OCI-LY7 (cell line): ENCODE measurements at regions not wholly inside any gene's neighbourhood (a gene's known extent, or its start where the extent isn't known, plus 50 kb on each side); places are given as distances from the start of the nearest gene placed in this dataset.

Experiments
- BruUV-seq: library from RNA; stranded (reverse); fragments of 400-500 nt; replicated peaks from 2 replicates; lab custom pipeline; 2021; lab: Mats Ljungman, UMichigan
- CTCF ChIA-PET: fragments of 300-600 bp; sonication (Branson Sonifier 250); formaldehyde crosslinking; loops from one replicate; lab custom pipeline; 2022; ENCODE audit warnings: antibody characterized with exemption; ENCODE audit not compliant: unreplicated experiment; lab: Charles Lee
- POLR2A ChIA-PET: fragments of 300-600 bp; sonication (Branson Sonifier 250); formaldehyde crosslinking; loops from one replicate; lab custom pipeline; 2022; ENCODE audit warnings: antibody characterized with exemption; lab: Charles Lee
- DNase-seq: peaks from one replicate; pipeline ENCODE4 v3.0.0-alpha.2; 2015; ENCODE audit warnings: low spot score
- H2AFZ ChIP-seq: fragments of 200-600 bp; sonication (generic), shearing (Covaris generic); 2 replicates; pipeline ENCODE4 v1.6.1; 2014; ENCODE audit warnings: mild to moderate bottlenecking, antibody characterized with exemption, low read length, moderate library complexity
- H3K27ac ChIP-seq: fragments of 200-600 bp; sonication (generic); 2 replicates; pipeline ENCODE4 v1.5.1; 2014; ENCODE audit warnings: mixed run types, low read depth, mild to moderate bottlenecking, moderate library complexity, low read length, inconsistent platforms; ENCODE audit not compliant: poor library complexity, severe bottlenecking
- H3K36me3 ChIP-seq: fragments of 200-600 bp; sonication (generic); 2 replicates; pipeline ENCODE4 v1.6.1; 2014; ENCODE audit warnings: mild to moderate bottlenecking, antibody characterized with exemption, low read length, moderate library complexity, mixed read lengths; ENCODE audit not compliant: insufficient read depth
- H3K4me1 ChIP-seq: fragments of 200-600 bp; sonication (generic); 2 replicates; pipeline ENCODE4 v1.5.1; 2014; ENCODE audit warnings: mild to moderate bottlenecking, low read length; ENCODE audit not compliant: insufficient read depth, poor library complexity, severe bottlenecking
- H3K4me2 ChIP-seq: fragments of 200-600 bp; sonication (generic); 2 replicates; pipeline ENCODE4 v1.6.1; 2014; ENCODE audit warnings: mild to moderate bottlenecking, low read length
- H3K4me3 ChIP-seq: fragments of 200-600 bp; sonication (generic); 2 replicates; pipeline ENCODE4 v1.5.1; 2014; ENCODE audit warnings: mild to moderate bottlenecking, low read depth, low read length; ENCODE audit not compliant: poor library complexity, severe bottlenecking
- H3K79me2 ChIP-seq: fragments of 200-600 bp; sonication (generic); 2 replicates; pipeline ENCODE4 v1.6.1; 2016; ENCODE audit warnings: low read depth, mild to moderate bottlenecking, low read length, moderate library complexity, mixed read lengths; ENCODE audit not compliant: insufficient read depth
- H3K9me2 ChIP-seq: fragments of 200-600 bp; sonication (generic); 2 replicates; pipeline ENCODE4 v1.6.1; 2016; ENCODE audit warnings: mild to moderate bottlenecking, low read length, mixed read lengths; ENCODE audit not compliant: insufficient read depth
- H3K9me3 ChIP-seq: fragments of 200-600 bp; sonication (generic); 2 replicates; pipeline ENCODE4 v1.6.1; 2014; ENCODE audit warnings: mild to moderate bottlenecking, mixed run types, low read length, mixed read lengths
- H4K20me1 ChIP-seq: fragments of 200-600 bp; sonication (generic); 2 replicates; pipeline ENCODE4 v1.6.1; 2014; ENCODE audit warnings: mild to moderate bottlenecking, antibody characterized with exemption, low read length, moderate library complexity, mixed read lengths; ENCODE audit not compliant: insufficient read depth
- CTCF ChIP-seq: fragments of 200-600 bp; sonication (generic); conservative IDR thresholded peaks from 2 replicates; pipeline ENCODE4 v1.5.1; 2014; ENCODE audit warnings: mild to moderate bottlenecking, antibody characterized with exemption, low read length, moderate library complexity, mixed read lengths
- EZH2phosphoT487 ChIP-seq: fragments of 200-600 bp; sonication (generic); IDR thresholded peaks from 2 replicates; pipeline ENCODE4 v1.6.1; 2018; ENCODE audit warnings: low read depth, borderline replicate concordance, mild to moderate bottlenecking, mixed run types, antibody characterized with exemption, low read length, moderate library complexity, mixed read lengths
- intact Hi-C: fragments of 100-400 bp; cut with micrococcal nuclease; formaldehyde crosslinking; loops from one replicate; pipeline ENCODE4 v1.10.0; 2022; ENCODE audit not compliant: unreplicated experiment

DNA sequence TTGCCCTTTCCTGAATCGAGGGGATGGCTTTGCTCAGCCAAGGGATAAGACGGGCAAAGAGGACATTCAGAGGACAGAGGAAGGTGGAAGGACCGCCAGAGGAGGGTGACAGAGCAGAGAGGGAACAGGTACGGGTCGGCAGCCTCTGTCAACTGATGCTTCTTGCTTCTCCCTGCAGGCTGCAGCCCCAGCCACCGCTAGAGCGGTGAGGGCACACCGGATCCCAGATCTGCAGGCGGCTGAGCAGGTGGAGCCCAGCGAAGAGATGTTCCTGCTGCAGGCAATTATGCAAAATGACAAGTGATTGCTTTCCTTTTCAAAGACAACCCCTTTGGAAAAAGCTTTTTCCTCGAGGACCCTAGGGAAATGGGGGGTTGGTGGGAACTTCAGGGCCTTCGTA, 181.9 kb upstream of the ANKRD30A start:
- Histone ChIP-seq H2AFZ (no peak overlapping the region), H4K20me1 (no peaks in the 10 kb centered on the region), H3K4me3 (no peak overlapping the region), H3K9me3 (no peaks in the 10 kb centered on the region), H3K9me2 (no peaks in the 10 kb centered on the region), H3K27ac (no peak overlapping the region), H3K36me3 (no peaks in the 10 kb centered on the region), H3K79me2 (no peaks in the 10 kb centered on the region), H3K4me1 (no peaks in the 10 kb centered on the region), H3K4me2 (no peak overlapping the region)
- POLR2A ChIA-PET: no interaction called here
- TF ChIP-seq EZH2phosphoT487 (no peak), CTCF (no peak)
- intact Hi-C loops: no loop called here
- BruUV-seq: no TSS peak
- DNase-seq: no peak
- CTCF ChIA-PET: no interaction called here

- no peak for TF ChIP-seq CTCF
- no peak for TF ChIP-seq EZH2phosphoT487
- no peaks in the 10 kb centered on the region for H3K79me2 ChIP-seq
- POLR2A ChIA-PET: interaction anchor here (0.6 kb wide), 1 partner anchor 1043 kb away, joined by 7 read pairs; no protein-coding TSS in a partner anchor
Measured at GRCh38 chr10:36942616-36943015, 182.8 kb upstream of the ANKRD30A start.

DNA sequence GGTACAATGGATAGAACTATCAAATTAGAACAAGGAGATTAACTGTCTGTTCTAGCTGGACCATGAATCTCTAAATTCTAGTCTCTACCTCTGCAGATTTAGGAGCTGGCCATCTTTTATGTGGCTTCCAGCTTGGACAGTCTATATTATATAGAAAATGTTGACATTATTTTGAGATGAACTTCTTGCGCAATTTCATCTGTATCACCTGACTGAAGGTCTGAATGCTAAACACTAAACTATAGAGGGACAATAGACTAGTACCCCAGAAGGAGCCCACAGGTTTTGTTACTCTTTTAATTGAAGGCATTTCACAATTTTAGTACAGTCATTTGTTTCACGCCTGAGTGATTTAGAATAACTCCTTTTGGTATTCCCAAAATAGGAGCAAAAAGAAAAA, 222.4 kb upstream of the ANKRD30A start:
- Histone ChIP-seq H3K4me1 (no peaks in the 10 kb centered on the region), H3K27ac (no peak overlapping the region), H3K4me3 (no peak overlapping the region), H3K9me2 (no peaks in the 10 kb centered on the region), H2AFZ (no peak overlapping the region), H4K20me1 (no peaks in the 10 kb centered on the region), H3K36me3 (no peaks in the 10 kb centered on the region), H3K9me3 (no peaks in the 10 kb centered on the region), H3K79me2 (no peaks in the 10 kb centered on the region), H3K4me2 (no peak overlapping the region)
- TF ChIP-seq EZH2phosphoT487 (no peak), CTCF (no peak)
- CTCF ChIA-PET: no interaction called here
- POLR2A ChIA-PET: no interaction called here
- no peak for DNase-seq
- no TSS peak for BruUV-seq
- intact Hi-C loops: no loop called here

More at GRCh38 chr10:36942616-36943015, 182.8 kb upstream of the ANKRD30A start:
- Histone ChIP-seq H3K9me3 (no peaks in the 10 kb centered on the region), H3K4me2 (no peak overlapping the region), H3K9me2 (no peaks in the 10 kb centered on the region), H4K20me1 (no peaks in the 10 kb centered on the region), H3K4me3 (no peak overlapping the region), H3K36me3 (no peaks in the 10 kb centered on the region), H3K27ac (no peak overlapping the region), H2AFZ (no peak overlapping the region), H3K4me1 (no peaks in the 10 kb centered on the region)
- intact Hi-C loops: no loop called here
- BruUV-seq: no TSS peak
- CTCF ChIA-PET: no interaction called here
- DNase-seq: no peak
